Vagina (tissue), 2 donors: ENCODE measurements at regions not wholly inside any gene's neighbourhood (a gene's known extent, or its start where the extent isn't known, plus 50 kb on each side); places are given as distances from the start of the nearest gene placed in this dataset.

Experiments
- DNase-seq, 2 donors: peaks; one replicate each; pipeline ENCODE4 v3.0.0-alpha.2; 2017; ENCODE audit errors: extremely low spot score in 2 of 2
- H3K27ac ChIP-seq: fragments of 200-600 bp; sonication (generic); one replicate; pipeline ENCODE4 v1.5.1; 2019
- H3K27me3 ChIP-seq: fragments of 200-600 bp; sonication (generic); one replicate; pipeline ENCODE4 v1.5.1; 2019
- H3K36me3 ChIP-seq, 2 donors: fragments of 200-600 bp; sonication (generic); one replicate each; pipeline ENCODE4 v1.5.1; 2017 to 2019
- H3K4me1 ChIP-seq: fragments of 200-600 bp; sonication (generic); one replicate; pipeline ENCODE4 v1.5.1; 2019
- H3K4me3 ChIP-seq, 2 donors: fragments of 200-600 bp; sonication (generic); 1 replicate in 1 of 2; 2 replicates in 1 of 2; pipeline ENCODE4 v1.5.1; 2016 to 2019
- H3K9me3 ChIP-seq: fragments of 200-600 bp; sonication (generic); one replicate; pipeline ENCODE4 v1.5.1; 2019
- POLR2A ChIP-seq, 2 donors: fragments of 450-650 bp; IDR thresholded peaks; one replicate each; pipeline ENCODE4 v1.6.1; 2017; ENCODE audit warnings: antibody characterized with exemption in 2 of 2, mild to moderate bottlenecking in 2 of 2, moderate library complexity in 2 of 2
- POLR2AphosphoS5 ChIP-seq, 2 donors: sonication (generic); formaldehyde crosslinking; IDR thresholded peaks; one replicate each; pipeline ENCODE4 v1.9.0; 2017; ENCODE audit warnings: antibody characterized with exemption in 2 of 2, mild to moderate bottlenecking in 2 of 2, low read depth in 1 of 2; ENCODE audit not compliant: insufficient read depth in 1 of 2
- intact Hi-C: fragments of 100-400 bp; cut with DNase I; formaldehyde crosslinking; loops from one replicate; pipeline ENCODE4 v1.15.1; 2023
- TF ChIP-seq, protein P1 (sequence below), 3 experiments: fragments of 450-650 bp in 2 of 3; fragments of 200-600 bp in 1 of 3; sonication (generic) in 1 of 3; IDR thresholded peaks; one replicate each; pipeline ENCODE4 v1.5.1; 2017 to 2019; ENCODE audit warnings: antibody characterized with exemption in 3 of 3, mild to moderate bottlenecking in 2 of 3, moderate library complexity in 2 of 3

DNA sequence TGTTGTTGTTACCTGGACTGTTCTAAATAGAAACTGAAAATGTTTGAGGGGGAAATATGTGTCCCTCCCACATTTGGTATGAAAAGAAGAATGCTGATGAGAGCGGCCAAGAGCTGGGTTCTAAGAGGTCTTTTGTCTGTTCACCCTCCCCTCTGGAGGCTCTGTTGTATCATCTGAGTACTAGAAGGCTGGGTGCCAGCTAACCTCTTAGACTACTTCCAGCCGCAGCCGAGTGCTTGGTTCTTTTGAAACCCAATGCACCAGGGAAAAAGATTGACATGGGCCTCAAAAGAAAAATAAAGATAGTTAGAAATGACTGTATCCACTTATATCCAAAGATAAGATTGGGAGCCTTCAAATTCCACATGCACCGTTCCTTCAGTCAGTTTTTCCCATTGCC lies 255.9 kb downstream of the TXNL1 start:
- Histone ChIP-seq H3K4me3 (no peak overlapping the region), H3K4me1 (peaks cover 9% of the 10 kb centered on the region), H3K27ac (no peak overlapping the region), H3K9me3 (no peaks in the 10 kb centered on the region), H3K36me3 (no peaks in the 10 kb centered on the region), H3K27me3 (no peaks in the 10 kb centered on the region)
- TF ChIP-seq, protein P1, sequence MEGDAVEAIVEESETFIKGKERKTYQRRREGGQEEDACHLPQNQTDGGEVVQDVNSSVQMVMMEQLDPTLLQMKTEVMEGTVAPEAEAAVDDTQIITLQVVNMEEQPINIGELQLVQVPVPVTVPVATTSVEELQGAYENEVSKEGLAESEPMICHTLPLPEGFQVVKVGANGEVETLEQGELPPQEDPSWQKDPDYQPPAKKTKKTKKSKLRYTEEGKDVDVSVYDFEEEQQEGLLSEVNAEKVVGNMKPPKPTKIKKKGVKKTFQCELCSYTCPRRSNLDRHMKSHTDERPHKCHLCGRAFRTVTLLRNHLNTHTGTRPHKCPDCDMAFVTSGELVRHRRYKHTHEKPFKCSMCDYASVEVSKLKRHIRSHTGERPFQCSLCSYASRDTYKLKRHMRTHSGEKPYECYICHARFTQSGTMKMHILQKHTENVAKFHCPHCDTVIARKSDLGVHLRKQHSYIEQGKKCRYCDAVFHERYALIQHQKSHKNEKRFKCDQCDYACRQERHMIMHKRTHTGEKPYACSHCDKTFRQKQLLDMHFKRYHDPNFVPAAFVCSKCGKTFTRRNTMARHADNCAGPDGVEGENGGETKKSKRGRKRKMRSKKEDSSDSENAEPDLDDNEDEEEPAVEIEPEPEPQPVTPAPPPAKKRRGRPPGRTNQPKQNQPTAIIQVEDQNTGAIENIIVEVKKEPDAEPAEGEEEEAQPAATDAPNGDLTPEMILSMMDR (IDR thresholded peaks at IDR 0.05), result no peak
- TF ChIP-seq POLR2AphosphoS5 (IDR thresholded peaks at IDR 0.05; ENCODE audit: insufficient read depth in 1 of 2, low read depth in 1 of 2) (no peak), POLR2A (IDR thresholded peaks at IDR 0.05) (no peak)
- intact Hi-C loops, result no loop called here
- no peak for DNase-seq

DNA sequence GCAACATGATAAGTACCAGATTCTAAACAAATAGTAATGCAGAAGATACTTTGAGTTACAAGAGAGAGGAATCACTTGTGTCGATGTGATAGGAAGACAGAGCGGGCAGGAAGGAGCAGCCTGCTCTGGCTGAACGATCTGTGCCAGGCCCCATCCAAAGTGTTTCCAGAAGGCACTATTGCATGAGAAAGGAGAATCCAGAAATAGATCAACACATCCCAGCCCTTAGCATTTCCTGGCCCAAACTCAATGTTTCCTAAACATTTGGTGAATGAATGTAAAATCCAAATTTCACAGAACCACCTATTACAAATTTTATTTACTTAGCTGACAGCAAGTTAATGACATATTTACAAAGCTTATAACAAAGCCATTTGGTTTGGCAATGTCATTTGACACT lies 257.2 kb downstream of the TXNL1 start:
- intact Hi-C loops, result no loop called here
- H3K9me3 ChIP-seq, result no peaks in the 10 kb centered on the region
- no peak overlapping the region for H3K4me3 ChIP-seq
- H3K4me1 ChIP-seq, result peaks cover 9% of the 10 kb centered on the region
- no peaks in the 10 kb centered on the region for H3K36me3 ChIP-seq
- DNase-seq, result no peak
- TF ChIP-seq, protein P1 (IDR thresholded peaks at IDR 0.05), result no peak
- no peak for TF ChIP-seq POLR2AphosphoS5 (IDR thresholded peaks at IDR 0.05; ENCODE audit: insufficient read depth in 1 of 2, low read depth in 1 of 2)
- TF ChIP-seq POLR2A (IDR thresholded peaks at IDR 0.05), result no peak
- no peak overlapping the region for H3K27ac ChIP-seq
- H3K27me3 ChIP-seq, result no peaks in the 10 kb centered on the region

DNA sequence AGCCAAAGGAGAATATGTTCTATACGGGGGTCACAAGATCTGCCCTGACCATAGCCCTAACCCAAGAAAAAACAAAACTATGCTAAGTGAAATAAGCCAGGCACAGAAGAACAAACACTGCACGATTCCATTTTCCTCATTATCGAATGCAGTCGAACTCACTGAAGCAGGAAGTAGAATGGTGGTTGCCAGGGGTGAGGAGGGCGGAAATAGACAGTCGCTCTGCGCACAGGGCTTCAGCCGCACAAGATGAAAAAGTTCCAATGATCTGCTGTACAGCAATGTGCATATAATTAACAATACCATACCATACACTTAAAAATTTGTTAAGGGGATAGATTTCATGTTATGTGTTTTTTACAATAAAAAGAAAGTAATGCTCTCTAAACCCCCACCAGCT lies 257.7 kb downstream of the TXNL1 start:
- Histone ChIP-seq H3K4me3 (no peak overlapping the region), H3K27ac (no peak overlapping the region), H3K36me3 (no peaks in the 10 kb centered on the region), H3K27me3 (no peaks in the 10 kb centered on the region), H3K9me3 (no peaks in the 10 kb centered on the region), H3K4me1 (peaks cover 9% of the 10 kb centered on the region)
- TF ChIP-seq POLR2AphosphoS5 (IDR thresholded peaks at IDR 0.05; ENCODE audit: insufficient read depth in 1 of 2, low read depth in 1 of 2) (no peak), POLR2A (IDR thresholded peaks at IDR 0.05) (no peak)
- TF ChIP-seq, protein P1 (IDR thresholded peaks at IDR 0.05), result no peak
- no peak for DNase-seq
- intact Hi-C loops, result no loop called here

DNA sequence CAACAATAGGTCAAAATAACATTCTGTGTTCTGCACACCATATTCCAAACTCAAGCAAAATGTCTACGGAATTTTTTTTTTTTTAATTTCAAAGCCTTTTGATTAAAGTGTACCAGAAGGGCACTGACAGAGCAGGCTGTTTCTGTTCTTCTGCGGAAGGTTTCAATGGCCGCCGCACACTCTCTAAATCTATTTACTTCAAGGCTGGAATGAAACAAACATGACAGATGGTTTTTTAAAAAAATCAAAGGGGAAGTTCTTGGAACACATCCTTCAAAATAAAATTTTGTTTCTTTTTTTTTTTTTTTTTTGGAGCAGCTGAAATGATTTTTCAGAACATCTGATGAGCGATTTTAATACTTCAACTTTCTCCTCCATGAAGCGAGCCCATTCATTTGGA lies 259.1 kb downstream of the TXNL1 start:
- Histone ChIP-seq H3K36me3 (no peaks in the 10 kb centered on the region), H3K4me3 (peak overlapping the region; percentile 5), H3K4me1 (peaks cover 9% of the 10 kb centered on the region), H3K9me3 (no peaks in the 10 kb centered on the region), H3K27ac (no peak overlapping the region), H3K27me3 (no peaks in the 10 kb centered on the region)
- intact Hi-C loops, result no loop called here
- no peak for DNase-seq
- TF ChIP-seq POLR2AphosphoS5 (IDR thresholded peaks at IDR 0.05; ENCODE audit: insufficient read depth in 1 of 2, low read depth in 1 of 2) (no peak), POLR2A (IDR thresholded peaks at IDR 0.05) (no peak)
- TF ChIP-seq, protein P1 (IDR thresholded peaks at IDR 0.05), result no peak

DNA sequence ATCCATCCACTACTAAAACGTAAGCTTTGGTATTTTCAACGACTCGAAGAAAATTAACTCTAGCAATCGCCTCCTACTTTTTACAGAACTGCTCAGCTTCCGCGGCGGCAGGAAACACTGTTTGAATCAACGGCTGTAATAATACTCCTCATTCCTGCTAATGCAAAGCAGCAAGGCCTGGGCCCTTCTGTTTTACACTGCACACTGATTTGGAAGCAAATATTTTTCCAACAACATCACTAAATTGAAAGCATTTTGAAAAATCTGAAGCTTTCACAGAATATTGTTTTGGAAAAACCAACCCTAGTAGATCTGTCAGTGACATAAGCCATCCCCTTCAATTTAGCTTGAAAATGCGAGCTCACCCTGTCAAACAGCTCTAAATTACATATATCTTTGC lies 261.2 kb downstream of the TXNL1 start:
- intact Hi-C loops, result no loop called here
- Histone ChIP-seq H3K9me3 (no peaks in the 10 kb centered on the region), H3K27me3 (no peaks in the 10 kb centered on the region), H3K4me1 (peaks cover 9% of the 10 kb centered on the region), H3K27ac (no peak overlapping the region), H3K36me3 (no peaks in the 10 kb centered on the region), H3K4me3 (no peak overlapping the region)
- no peak for DNase-seq
- TF ChIP-seq POLR2A (IDR thresholded peaks at IDR 0.05) (no peak), POLR2AphosphoS5 (IDR thresholded peaks at IDR 0.05; ENCODE audit: insufficient read depth in 1 of 2, low read depth in 1 of 2) (no peak)
- TF ChIP-seq, protein P1 (IDR thresholded peaks at IDR 0.05), result no peak
